EH (cell line): ENCODE measurements at regions not wholly inside any gene's neighbourhood (a gene's known extent, or its start where the extent isn't known, plus 50 kb on each side); places are given as distances from the start of the nearest gene placed in this dataset.
A peak's percentile ranks its signal among the peaks of the same experiment; 100 is the strongest.
"Not testable (repeated sequence)": the region's sequence is repeated elsewhere in the genome, so short reads cannot be mapped to it uniquely, and the experiment has no call there.

ENCODE experiments used
- DNase-seq: peaks from one replicate; pipeline ENCODE4 v3.0.0-alpha.2; 2015; ENCODE audit warnings: low read depth

DNA sequence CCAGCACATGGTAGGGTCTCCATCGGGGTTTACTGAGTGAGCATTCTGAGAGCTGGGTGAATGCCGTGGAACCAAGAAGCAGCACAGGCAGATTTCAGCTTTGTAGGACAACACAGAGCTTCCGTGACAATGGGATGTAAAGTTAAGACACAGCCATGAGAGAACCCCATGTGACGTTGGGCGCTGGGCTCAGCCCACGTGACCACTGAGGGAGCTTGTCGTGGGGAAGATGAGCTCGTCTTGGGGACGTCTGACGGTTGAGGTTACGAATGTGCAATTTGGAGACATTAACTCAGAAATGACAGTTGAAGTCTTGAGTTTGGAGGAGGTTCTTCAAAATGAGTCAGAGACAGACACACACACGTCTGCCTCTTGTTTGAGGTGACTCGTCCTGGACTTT is 51.5 kb upstream of the MUC20 start:
- DNase-seq = not testable (repeated sequence)

DNA sequence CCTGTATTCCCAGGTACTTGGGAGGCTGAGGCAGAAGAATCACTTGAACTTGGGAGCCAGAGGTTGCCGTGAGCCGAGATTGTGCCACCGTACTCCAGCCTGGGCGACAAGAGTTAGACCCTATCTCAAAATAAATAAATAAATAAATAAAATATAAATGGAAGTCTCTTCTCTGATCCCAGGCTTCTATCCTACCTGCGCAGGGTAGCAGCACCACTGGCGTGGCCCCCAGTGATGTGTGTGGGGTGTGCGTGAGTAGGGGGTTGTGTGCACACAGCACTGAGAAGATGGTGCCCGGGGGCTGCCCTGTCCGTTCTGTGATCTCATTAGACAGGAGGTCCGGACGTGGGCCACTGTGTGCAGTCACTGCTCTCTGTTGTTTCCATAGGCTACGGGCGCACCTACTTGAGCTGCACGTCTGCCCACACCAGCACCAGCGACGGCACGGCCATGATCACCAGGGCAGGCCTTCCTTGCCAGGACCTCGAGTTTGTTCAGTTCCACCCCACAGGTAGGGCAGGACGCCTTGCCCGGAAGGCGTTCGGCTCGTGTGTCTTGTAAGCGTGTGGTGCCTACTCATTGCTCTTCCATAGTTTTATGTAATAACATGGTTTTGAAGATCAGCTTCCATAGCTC is 52.5 kb upstream of the MUC20 start:
- DNase-seq = not testable (repeated sequence)

GRCh38 chr3:195665311-195665710 is 55.5 kb upstream of the MUC20 start:
- DNase-seq = not testable (repeated sequence)

GRCh38 chr3:195664131-195664530 is 56.6 kb upstream of the MUC20 start:
- not testable (repeated sequence) for DNase-seq

DNA sequence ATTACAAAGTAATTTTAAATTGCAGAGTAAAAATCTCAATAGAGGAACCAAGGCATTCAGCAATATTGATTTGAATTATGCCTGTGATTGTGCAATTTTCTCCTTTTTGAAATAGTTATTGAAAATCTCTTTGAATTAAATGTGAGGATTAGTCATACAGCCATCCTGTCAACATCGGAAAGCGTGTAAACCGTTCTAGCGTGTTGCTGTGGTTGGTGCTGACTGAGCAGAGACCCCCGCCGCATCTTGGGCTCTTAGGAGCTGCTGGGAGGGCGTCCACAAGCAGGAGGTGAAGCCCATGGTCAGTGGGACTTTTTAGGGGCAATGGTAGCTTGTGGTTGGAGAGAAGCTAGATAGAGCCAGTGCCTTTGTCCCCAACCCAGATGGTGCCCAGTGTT is 61.6 kb upstream of the MUC20 start:
- not testable (repeated sequence) for DNase-seq

DNA sequence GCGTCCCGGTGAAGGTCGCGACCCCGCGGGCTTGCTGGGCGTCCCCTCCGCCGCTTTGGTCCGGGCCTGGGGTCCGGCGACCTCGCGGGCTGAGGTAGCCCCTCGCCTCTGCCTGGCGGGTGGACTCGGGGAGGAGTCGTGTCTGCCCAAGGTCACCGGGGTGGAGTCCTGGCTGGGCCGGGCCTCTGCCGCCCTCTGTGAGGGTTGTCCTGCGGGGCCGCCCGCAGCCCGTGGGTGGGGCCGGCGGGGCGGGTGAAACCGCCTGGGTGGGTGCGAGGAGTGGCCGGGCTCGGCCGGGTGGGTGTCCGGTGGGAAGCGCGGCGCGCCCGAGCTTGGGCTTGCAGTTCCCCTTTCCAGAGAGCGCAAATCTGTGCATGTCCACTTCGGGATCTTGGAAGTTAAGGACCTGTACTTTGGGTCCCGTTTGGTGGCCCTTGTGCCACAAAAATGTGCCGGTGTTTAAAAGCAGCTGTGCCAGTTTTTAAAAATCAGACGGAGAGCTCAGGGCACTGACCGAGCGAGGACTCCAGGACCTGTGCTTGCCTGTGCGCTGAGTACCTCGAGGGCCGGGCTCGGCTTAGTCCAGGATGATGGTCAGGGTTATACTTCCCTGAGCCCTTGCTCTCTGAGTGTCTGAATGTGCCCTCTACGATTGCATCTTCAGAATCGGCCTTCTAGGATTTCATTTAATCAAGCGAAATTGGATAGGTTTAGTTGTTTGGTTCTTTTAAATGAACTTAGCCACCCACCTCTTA is 62.2 kb upstream of the MUC20 start:
- not testable (repeated sequence) for DNase-seq

DNA sequence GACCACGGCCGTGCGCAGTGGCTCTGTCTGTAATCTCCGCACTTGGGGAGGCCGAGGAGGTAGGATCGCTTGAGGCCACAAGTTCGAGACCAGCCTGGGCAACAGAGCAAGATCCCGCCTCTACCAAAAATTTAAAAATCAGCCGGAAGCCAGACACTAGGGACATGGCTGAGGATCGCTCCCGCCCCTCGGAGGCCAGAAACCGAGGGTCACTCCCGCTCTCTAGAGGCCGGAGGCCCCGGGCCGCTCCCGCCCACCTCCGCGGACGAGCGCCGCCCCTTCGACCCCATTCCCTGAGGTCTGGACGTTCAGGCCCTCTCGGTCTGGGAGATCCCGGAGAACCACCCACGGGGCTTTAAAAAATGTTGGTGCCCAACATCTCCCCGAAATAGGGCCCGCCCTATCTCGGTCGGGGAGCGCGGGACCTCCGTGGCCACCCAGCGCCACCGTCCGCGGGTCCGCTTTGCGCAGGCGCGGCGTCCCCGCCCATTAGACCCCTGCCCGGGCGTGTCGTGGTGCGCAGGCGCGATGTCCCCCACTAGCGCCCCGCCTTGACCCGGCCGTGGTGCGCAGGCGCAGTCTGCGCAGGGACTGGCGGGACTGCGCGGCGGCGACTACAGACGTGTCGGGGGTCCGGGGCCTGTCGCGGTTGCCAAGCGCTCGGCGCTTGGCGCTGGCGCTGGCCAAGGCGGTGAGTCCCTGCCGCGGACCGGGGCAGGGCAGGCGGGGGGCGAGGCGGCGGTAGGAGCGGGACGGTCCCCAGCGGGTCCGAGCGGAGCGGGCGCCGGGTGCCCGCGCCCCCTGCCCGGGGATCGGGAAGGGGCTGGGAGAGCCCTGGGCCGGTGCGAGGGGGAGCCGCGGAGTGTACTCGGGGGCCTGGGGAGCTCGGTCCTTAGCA is 63.1 kb upstream of the MUC20 start:
- peak; percentile 86 for DNase-seq

DNA sequence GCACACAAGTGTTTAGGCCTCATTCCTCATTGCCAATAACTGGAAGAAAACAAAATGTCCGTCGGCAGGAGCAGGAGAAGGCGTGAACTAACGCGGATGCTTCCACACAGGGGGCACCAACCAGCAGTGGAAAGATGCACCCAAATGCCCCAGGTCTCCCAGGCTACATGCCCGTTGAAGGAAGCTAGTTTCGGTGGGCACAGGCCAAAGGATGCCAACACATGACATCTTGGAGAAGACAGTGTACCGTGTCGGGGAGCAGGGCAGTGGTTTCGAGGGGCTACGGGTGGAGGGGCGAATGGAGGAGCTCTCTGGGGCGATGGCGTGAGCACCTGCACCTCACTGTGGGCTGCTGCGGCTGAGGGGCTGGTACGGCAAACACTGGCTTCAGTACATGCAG is 64.7 kb upstream of the MUC20 start:
- DNase-seq = not testable (repeated sequence)

GRCh38 chr3:195654746-195655145 is 66.0 kb upstream of the MUC20 start:
- not testable (repeated sequence) for DNase-seq

- DNase-seq = not testable (repeated sequence)
These were observed 66.6 kb upstream of the MUC20 start for GRCh38 chr3:195654138-195654537.

DNA sequence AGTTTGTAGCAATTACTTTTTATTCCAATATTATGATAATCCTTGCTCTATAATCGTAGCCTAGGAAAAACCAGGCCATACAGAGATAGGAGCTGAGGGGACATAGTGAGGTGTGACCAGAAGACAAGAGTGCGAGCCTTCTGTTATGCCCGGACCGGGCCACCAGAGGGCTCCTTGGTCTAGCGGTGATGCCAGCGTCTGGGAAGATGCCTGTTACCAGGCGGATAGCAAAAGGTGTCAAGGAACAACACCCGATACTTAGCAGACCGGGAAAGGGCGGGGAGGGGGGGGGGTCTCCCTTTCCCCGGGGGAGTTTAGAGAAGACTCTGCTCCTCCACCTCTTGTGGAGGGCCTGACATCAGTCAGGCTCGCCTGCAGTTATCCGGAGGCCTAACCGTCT is 67.1 kb upstream of the MUC20 start:
- DNase-seq = peak; percentile 61

DNA sequence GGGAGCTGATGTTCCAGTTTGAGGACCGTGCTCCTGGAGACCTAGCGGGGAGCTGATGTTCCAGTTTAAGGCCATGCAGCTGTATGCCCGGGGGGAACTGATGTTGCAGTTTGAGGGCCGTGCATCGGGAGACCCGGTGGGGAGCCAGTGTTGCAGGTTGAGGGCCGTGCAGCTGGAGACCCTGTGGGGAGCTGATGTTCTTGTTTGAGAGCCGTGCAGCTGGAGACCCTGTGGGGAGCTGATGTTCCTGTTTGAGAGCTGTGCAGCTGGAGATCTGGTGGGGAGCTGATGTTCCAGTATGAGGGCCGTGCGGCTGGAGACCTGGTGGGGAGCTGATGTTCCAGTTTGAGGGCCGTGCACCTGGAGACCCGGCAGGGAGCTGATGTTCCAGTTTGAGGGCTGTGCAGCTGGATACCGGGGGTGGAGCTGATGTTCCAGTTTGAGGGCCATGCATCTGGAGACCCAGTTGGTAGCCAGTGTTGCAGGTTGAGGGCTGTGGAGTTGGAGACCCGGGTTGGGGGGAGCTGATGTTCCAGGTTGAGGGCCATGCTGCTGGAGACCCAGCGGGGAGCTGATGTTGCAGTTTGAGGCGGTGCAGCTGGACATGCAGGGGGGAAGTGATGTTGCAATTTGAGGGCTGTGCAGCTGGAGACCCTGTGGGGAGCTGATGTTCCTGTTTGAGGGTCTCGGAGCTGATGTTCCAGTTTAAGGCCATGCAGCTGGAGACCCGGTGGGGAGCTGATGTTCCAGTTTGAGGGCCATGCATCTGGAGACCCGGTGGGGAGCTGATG is 64.4 kb upstream of the APOD start:
- DNase-seq = not testable (repeated sequence)

- DNase-seq = not testable (repeated sequence)
These were observed 62.1 kb upstream of the APOD start for GRCh38 chr3:195645872-195646271.

DNA sequence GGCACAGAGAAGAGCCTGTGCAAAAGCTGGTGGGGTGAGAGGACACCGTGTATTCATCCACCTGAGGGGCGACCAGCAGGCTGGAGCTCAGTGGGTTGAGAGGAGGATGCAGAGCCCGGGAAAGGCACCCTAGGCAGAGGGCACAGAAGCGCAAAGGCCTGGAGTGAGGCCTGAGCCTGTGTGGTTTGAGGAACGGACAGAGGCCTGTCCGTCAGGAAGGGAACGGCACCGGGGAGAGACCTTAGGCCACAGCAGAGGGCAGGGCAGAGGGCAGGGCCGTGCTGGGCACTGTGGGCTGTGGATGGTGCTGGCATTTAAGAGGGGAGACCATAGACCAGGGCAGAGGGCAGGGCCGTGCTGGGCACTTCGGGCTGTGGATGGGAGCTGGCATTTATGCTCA is 59.5 kb upstream of the APOD start:
- DNase-seq = not testable (repeated sequence)

- DNase-seq = not testable (repeated sequence)
These were observed 58.6 kb upstream of the APOD start for GRCh38 chr3:195642311-195642710.

DNA sequence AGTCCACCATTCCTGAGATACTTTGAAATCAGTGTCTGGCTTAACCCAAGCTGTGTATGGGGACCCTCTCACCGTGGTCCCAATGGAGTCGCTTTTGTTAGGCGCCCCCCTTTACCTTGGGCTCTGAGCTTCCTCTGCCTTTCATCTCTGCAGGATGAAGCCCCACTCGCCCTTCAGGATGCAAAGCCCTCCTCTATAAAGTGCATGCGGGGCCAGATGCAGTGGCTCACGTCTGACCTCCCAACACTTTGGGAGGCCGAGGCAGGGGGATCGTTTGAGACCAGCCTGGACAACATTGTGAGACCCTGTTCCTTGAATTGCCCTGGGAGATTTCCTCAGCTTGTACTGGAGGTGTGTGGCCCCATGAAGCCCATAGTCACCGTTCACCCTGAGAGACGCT is 54.7 kb upstream of the APOD start:
- DNase-seq = not testable (repeated sequence)

GRCh38 chr3:195637473-195638233 is 53.9 kb upstream of the APOD start:
- not testable (repeated sequence) for DNase-seq

- DNase-seq = not testable (repeated sequence)
These were observed 53.3 kb upstream of the APOD start for GRCh38 chr3:195637011-195637410.

GRCh38 chr3:195635898-195636685 is 52.4 kb upstream of the APOD start:
- not testable (repeated sequence) for DNase-seq

- not testable (repeated sequence) for DNase-seq
These were observed 51.6 kb upstream of the APOD start for GRCh38 chr3:195635262-195635873.
